Prostate gland (tissue), 2 donors: ENCODE measurements at regions not wholly inside any gene's neighbourhood (a gene's known extent, or its start where the extent isn't known, plus 50 kb on each side); places are given as distances from the start of the nearest gene placed in this dataset.

Experiments
- DNase-seq: peaks from one replicate; pipeline ENCODE4 v3.0.0-alpha.2; 2019; ENCODE audit warnings: low spot score
- H3K27ac ChIP-seq, 2 donors: fragments of 200-600 bp; sonication (generic); 2 replicates each; pipeline ENCODE4 v1.5.1; 2017 to 2019
- H3K27me3 ChIP-seq: fragments of 200-600 bp; sonication (generic); replicated peaks from 2 replicates; pipeline ENCODE4 v1.5.1; 2019; ENCODE audit not compliant: insufficient read depth
- H3K36me3 ChIP-seq, 2 donors: fragments of 200-600 bp; sonication (generic); 1 replicate in 1 of 2; 2 replicates in 1 of 2; pipeline versions ENCODE4 v1.5.1 to v1.8.1; 2017 to 2019
- H3K4me1 ChIP-seq: fragments of 200-600 bp; sonication (generic); replicated peaks from 2 replicates; pipeline ENCODE4 v1.5.1; 2019
- H3K4me3 ChIP-seq, 2 donors: fragments of 200-600 bp; sonication (generic); 2 replicates each; pipeline ENCODE4 v1.5.1; 2017 to 2019
- H3K9me3 ChIP-seq: fragments of 200-600 bp; sonication (generic); 2 replicates; pipeline ENCODE4 v1.5.1; 2017
- CTCF ChIP-seq, 4 experiments: fragments of 200-600 bp in 2 of 4; fragments of 450-650 bp in 2 of 4; sonication (generic) in 2 of 4; IDR thresholded peaks; 1 replicate in 3 of 4; 2 replicates in 1 of 4; pipeline ENCODE4 v1.5.1; 2016 to 2019; ENCODE audit warnings: antibody characterized with exemption in 4 of 4, mild to moderate bottlenecking in 2 of 4, moderate library complexity in 2 of 4
- POLR2A ChIP-seq: fragments of 450-650 bp; IDR thresholded peaks from one replicate; pipeline ENCODE4 v1.6.1; 2016; ENCODE audit warnings: antibody characterized with exemption, mild to moderate bottlenecking
- POLR2AphosphoS5 ChIP-seq: sonication (generic); formaldehyde crosslinking; IDR thresholded peaks from one replicate; pipeline ENCODE4 v1.6.1; 2017; ENCODE audit warnings: antibody characterized with exemption
- WGBS: methylation state at CpG from one replicate; pipeline ENCODE4 v1.1.5; 2018; 5-methylcytosine and 5-hydroxymethylcytosine counted together
- intact Hi-C: fragments of 100-400 bp; cut with DNase I; formaldehyde crosslinking; loops from one replicate; pipeline ENCODE4 v1.14.2; 2022

DNA sequence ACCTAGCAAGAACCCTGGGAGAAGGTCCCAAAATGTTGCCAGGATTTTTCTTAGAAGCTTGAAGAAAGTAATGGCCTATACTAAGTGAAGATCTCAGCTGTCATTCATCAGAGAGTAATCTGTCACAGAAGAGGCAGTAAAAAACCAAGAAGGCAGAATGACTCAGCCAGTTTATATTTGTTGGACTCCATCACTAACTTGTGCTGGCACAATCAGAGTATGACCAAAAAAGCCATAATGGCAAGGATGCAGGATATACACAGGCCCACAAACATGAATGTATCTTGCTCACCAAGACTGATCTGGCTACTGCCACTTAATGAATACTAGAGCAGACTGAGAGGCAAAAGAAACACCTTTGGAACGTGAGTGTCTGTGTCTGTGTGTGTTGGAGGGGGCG, 104.0 kb upstream of the POU5F2 start:
- no peaks in the 10 kb centered on the region for H3K9me3 ChIP-seq
- no peaks in the 10 kb centered on the region for H3K4me1 ChIP-seq
- intact Hi-C loops, result no loop called here
- no peak overlapping the region for H3K4me3 ChIP-seq
- 94% methylated on average over 2 of the region's 2 CpGs for WGBS
- no peak overlapping the region for H3K27ac ChIP-seq
- no peaks in the 10 kb centered on the region for H3K27me3 ChIP-seq
- DNase-seq, result no peak
- no peaks in the 10 kb centered on the region for H3K36me3 ChIP-seq
- TF ChIP-seq POLR2A (no peak), POLR2AphosphoS5 (no peak), CTCF (IDR thresholded peaks at IDR 0.05) (no peak)

DNA sequence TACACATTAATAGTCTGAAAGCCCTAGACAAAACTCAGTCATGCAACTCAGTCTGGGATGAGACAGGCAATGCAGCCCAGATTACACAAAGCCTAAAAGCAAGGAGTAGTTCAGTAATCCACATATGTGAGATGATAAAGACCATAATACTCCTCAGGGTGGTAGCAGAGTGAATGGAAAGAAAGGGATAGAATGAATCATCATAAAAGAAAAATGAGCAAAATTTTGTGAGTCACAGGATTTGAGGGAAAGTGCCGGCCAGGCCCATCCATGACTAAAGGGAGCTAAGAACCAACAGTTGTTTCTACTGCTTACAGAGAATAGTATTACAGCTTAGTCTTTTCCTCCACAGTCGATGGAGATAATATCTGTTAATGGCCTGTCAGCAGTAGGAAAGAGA, 90.0 kb upstream of the POU5F2 start:
- no peak for DNase-seq
- WGBS, result 79% methylated on average over 2 of the region's 2 CpGs
- no peak overlapping the region for H3K27ac ChIP-seq
- H3K4me3 ChIP-seq, result no peak overlapping the region
- no peaks in the 10 kb centered on the region for H3K27me3 ChIP-seq
- intact Hi-C loops, result no loop called here
- H3K4me1 ChIP-seq, result no peaks in the 10 kb centered on the region
- no peaks in the 10 kb centered on the region for H3K9me3 ChIP-seq
- no peaks in the 10 kb centered on the region for H3K36me3 ChIP-seq
- no peak for TF ChIP-seq POLR2AphosphoS5
- TF ChIP-seq POLR2A, result no peak

GRCh38 chr5:93830893-93831292, 89.5 kb upstream of the POU5F2 start:
- TF ChIP-seq POLR2A, result no peak
- intact Hi-C loops, result no loop called here

GRCh38 chr5:93829346-93829745, 87.9 kb upstream of the POU5F2 start:
- H3K4me1 ChIP-seq, result no peaks in the 10 kb centered on the region
- H3K27me3 ChIP-seq, result no peaks in the 10 kb centered on the region
- WGBS, result 90% methylated on average over 1 of the region's 1 CpG
- DNase-seq, result no peak
- no peak overlapping the region for H3K4me3 ChIP-seq
- no peak overlapping the region for H3K27ac ChIP-seq
- no peaks in the 10 kb centered on the region for H3K36me3 ChIP-seq
- intact Hi-C loops, result no loop called here
- TF ChIP-seq CTCF (IDR thresholded peaks at IDR 0.05), result no peak
- TF ChIP-seq POLR2A, result no peak
- TF ChIP-seq POLR2AphosphoS5, result no peak
- H3K9me3 ChIP-seq, result no peaks in the 10 kb centered on the region

More at GRCh38 chr5:93830893-93831292, 89.5 kb upstream of the POU5F2 start:
- Histone ChIP-seq H3K4me3 (no peak overlapping the region), H3K27me3 (no peaks in the 10 kb centered on the region), H3K27ac (no peak overlapping the region), H3K36me3 (no peaks in the 10 kb centered on the region), H3K4me1 (no peaks in the 10 kb centered on the region), H3K9me3 (no peaks in the 10 kb centered on the region)
- 97% methylated on average over 5 of the region's 5 CpGs for whole genome bisulfite sequencing
- DNase-seq, result no peak

DNA sequence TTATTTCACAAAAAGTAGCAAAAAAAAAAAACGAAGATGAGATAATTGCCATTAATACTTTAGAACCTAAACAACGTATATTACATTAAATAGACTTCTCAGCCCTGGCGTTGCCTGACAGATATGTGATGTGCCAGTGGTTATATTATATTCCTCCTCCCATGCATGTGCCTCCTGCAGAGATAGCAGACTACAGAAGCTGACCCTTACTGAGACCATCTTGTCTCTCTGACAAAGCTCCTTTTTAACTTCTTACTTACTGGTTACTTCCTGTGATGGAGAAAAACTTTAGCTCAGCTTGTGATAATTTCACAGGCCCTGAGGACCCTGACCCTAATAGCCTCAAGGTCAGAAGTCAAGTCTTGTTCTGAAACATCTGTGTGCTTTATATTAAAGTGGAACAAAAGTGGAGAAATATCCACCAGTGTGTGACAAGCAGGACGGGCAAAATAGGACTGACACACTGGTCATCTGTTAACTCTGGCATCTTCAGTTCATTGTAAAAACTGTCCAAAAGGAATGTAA, 80.6 kb upstream of the POU5F2 start:
- TF ChIP-seq POLR2AphosphoS5, result no peak
- TF ChIP-seq CTCF (IDR thresholded peaks at IDR 0.05), result no peak
- no peak for TF ChIP-seq POLR2A
- no peaks in the 10 kb centered on the region for H3K36me3 ChIP-seq
- no peak overlapping the region for H3K27ac ChIP-seq
- intact Hi-C loops, result no loop called here
- H3K27me3 ChIP-seq, result no peaks in the 10 kb centered on the region
- no peaks in the 10 kb centered on the region for H3K4me1 ChIP-seq
- DNase-seq, result no peak
- H3K9me3 ChIP-seq, result no peaks in the 10 kb centered on the region
- WGBS, result 81% methylated on average over 4 of the region's 4 CpGs
- H3K4me3 ChIP-seq, result no peak overlapping the region

DNA sequence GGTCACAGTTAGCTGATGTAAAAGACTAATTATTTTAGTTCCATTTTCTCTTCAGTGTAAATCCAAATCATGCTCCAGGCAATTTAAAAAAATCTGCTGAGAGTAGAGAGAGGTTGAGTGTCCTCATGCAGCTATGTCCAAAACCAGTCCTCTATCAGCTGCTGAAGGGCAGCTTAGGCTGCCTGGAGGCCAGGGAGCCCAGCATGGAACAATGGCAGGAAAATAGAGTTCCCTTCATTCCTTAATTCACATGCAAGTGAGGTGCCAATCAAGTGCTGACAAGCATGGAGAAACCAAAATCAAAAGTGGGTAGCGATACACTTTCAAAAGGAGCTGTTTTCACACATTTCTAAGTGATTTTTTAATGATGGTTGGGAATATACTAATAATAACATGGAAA, 78.3 kb upstream of the POU5F2 start:
- no peaks in the 10 kb centered on the region for H3K36me3 ChIP-seq
- H3K27me3 ChIP-seq, result no peaks in the 10 kb centered on the region
- H3K4me1 ChIP-seq, result no peaks in the 10 kb centered on the region
- DNase-seq, result no peak
- intact Hi-C loops, result no loop called here
- H3K4me3 ChIP-seq, result no peak overlapping the region
- H3K9me3 ChIP-seq, result no peaks in the 10 kb centered on the region
- H3K27ac ChIP-seq, result no peak overlapping the region
- 97% methylated on average over 1 of the region's 1 CpG for WGBS
- no peak for TF ChIP-seq POLR2A
- no peak for TF ChIP-seq POLR2AphosphoS5
